DMS153 treated with DMSO at 0.1 percent for 48 hours (cell line): ENCODE measurements at regions not wholly inside any gene's neighbourhood (a gene's known extent, or its start where the extent isn't known, plus 50 kb on each side); places are given as distances from the start of the nearest gene placed in this dataset.
"Not testable (repeated sequence)": the region's sequence is repeated elsewhere in the genome, so short reads cannot be mapped to it uniquely, and the experiment has no call there.

ENCODE experiments used
- DNase-seq: peaks from one replicate; lab custom pipeline; 2025; ENCODE audit not compliant: unreplicated experiment; lab: John Stamatoyannopoulos, UW

DNA sequence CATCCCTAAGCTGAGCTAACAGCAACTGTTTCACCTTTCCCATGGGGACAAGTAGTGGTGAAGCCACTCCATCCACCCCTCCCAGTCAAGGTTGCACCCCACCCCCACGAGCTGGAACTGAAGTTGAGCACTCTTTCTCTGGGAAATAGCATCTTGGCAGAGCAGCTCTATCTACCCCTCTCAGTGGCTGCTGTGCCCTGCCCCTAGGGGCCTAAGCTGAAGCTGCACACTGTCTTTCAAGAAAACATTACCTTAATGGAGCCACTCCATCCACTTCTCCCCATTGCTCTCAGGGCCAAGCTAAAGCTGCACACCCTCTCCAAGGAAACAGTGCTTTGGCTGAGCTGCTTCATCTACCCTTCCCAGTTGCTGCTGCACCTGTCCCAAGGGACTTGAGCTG is 170.6 kb upstream of the CCDC196 start:
- no peak for DNase-seq

DNA sequence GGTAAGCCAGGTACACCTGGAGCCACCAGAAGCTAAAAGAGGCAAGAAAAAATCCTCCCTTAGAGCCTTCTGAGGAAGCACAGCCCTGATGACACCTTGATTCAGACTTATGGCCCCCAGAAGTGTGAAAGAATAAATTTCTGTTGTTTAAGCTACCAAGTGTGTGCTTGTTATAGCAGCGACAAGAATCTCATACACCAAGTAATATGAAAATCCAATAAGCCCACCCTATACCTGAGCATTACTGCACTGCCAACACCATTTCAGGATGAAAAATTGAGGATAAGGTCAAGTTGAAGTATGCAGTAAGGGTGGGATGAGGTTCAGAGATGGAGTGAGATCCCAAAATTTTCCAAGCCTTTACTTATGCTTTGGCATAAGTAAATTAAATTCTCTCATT is 163.6 kb upstream of the CCDC196 start:
- DNase-seq = no peak

DNA sequence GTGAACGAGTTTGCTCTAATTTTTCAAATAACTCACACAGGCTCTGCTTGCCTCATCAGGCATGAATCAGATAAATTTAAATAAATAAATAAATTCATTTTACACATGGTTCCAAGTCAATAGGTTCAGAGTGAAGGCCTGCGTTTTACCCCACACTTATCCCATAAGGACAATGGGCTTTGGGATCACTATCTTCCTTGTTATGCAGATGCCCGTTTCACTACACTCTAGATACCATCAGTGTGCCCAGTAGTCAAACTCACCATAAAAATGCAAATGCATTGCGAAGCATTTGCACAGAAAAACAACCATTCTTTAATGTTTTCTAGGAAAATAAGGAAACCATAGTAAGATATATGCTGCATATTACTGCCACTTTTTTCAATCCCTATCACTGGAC is 155.9 kb upstream of the CCDC196 start:
- no peak for DNase-seq

DNA sequence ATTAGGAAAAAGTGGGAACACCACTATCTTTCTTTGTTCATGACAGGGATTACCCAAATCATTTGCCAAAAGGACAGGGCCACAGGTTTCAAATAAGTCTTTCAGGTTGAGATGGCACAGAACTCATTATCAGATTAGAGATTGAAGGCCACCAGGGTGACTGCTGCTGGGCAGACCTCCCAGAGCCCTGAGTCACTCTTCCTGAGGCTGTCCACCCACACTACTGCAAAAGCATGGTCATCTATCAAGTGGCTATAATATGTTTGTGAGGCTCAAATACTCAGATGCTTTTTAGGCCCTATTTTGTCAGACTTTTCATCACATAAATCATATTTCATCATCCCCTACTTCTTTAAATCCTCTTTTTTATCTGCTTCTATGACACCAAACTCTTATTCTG is 155.3 kb upstream of the CCDC196 start:
- no peak for DNase-seq

DNA sequence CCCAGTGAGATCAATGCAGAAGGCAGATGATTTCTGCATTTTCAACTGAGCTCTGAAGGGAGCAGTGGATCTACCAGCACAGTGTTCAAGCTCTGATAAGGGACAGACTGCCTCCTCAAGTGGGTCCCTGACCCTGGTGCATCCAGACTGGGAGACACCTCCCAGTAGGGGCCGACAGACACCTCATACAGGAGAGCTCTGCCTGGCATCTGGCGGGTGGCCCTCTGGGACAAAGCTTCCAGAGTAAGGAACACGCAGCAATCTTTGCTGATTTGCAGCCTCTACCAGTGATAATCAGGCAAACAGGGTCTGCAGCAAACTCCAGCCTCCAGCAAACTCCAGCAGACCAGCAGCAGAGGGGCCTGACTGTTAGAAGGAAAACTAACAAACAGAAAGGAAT is 152.9 kb upstream of the CCDC196 start:
- DNase-seq = not testable (repeated sequence)

DNA sequence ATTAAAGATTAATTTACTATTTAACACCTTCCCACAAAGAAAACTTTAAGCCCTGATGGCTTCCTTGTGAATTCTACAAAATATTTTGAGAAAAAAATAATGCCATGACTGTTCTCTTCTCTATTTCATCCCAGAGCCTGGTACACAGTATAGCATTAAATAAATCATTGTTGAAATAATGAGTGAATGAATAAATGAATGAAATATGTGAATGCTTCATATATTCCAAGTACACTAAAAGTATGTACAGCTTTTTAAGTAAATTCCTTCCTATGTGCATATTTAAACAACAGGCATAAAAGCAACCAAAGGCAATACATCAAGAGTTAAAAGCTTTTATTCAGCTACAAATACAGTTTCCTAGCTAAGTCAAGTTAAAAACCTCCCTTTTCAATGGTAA is 144.9 kb upstream of the CCDC196 start:
- DNase-seq = no peak

DNA sequence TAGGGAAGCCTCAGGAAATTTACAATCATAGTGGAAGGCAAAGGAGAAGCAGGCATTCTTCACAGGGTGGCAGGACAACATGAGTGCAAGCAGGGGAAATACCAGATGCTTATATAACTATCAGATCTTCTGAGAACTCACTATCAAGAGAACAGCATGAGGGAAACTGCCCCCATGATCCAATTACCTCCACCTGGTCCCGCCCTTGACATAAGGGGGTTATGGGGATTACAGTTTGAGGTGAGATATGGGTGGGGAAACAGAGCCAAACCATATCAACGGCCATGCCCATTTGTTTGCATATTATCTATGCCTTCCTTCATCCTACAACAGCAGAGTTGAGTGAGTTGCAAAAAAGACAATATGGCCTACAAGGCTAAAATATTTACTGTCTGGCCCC is 140.2 kb upstream of the CCDC196 start:
- no peak for DNase-seq

DNA sequence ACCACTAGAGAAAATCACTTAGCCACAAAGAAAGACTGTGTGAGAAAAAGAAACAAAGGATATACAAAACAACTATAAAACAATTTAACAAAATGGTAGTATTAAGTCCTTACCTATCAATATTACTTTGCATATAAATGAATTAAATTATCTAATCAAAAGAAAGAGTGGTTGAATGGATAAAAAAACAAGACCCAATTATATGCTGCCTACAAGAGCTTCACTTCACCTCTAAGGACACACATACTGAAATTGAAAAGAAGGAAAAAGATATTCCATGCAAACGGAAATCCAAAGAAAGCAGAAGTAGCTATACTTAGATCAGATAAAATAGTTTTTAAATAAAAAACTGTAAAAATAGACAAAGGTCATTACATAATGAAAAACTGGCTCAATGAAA is 134.9 kb upstream of the CCDC196 start:
- DNase-seq = no peak

DNA sequence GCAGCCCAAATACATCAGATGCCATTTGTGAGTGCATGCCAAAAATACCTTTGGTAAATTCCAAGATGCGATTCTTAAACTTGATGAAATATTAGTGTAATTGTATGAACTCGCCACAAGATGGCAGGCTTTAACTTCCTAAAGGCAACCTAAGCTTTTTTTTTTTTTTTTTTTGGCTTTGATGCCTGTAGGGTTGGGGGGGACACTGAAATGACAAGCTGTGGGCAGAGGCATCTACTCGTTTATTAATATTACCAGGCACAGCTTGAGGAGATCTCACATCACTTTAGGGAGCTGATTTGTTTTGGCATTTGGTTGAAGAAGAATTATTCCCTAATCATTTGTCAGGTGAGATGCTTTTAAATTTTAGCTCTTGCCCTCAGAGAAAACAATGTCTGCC is 126.7 kb upstream of the CCDC196 start:
- DNase-seq = peak; percentile 51

DNA sequence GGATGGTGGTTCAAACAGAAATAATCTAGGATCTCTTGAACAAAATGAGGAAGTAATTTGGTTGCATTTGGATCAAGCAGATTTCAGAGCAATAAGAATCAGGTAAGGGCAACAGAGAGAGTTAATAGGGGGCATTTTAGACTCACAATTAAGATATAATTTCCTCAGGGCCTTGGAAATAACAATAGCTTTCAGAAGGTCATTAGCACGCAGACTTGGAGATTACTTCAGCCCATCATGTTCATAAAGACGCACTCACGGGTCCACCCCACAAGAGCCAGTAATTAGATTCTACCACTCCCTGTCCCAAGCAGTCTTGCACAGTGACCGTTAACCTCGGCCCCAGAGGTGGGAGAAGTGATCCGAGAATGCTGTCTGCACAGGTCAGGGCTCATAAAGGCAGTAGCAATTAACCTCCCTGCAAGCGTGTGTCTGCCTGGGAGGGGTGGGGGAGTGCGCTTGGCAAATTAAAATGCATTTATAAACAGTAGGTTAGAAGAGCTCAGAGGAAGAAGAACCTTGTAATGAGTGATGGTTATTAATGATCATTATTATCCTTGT is 125.7 kb upstream of the CCDC196 start:
- DNase-seq = no peak

DNA sequence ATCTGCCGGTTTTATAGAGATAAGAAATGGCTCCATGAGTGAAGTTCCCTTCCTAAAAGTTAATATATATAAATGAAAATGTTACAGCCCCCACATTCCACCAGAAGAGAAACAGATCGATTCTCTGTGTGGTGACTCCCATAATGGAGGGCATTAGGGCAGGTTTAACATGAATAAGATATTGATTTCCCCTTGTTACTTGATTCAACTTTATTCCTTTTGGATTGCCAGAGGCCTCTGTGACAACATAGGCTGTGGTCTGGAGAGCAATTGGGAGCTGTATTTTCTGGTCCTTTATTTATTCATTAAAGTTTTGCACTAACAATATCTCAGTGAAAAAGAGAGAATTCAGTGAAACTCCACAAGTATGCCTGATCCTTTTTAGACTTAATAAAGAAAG is 125.2 kb upstream of the CCDC196 start:
- no peak for DNase-seq

DNA sequence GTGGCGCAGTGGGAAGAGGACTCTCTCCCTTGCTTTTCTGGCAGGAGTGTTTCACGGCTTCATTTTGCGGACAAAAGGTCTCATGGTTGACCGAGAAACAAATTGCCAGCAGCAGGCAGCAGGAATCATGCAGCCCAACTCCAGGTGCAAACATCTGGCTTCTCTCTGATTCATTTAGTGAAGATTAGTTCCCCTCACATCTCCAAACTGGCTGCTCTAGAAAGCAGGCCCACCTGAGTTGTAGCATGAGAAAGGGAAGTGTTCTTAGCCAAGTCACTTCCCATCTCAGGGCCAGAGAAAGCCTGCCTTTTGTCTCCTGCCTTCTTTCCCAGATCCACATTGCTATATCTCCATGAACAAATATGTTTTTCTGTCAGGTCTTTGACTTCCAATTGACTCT is 120.8 kb upstream of the CCDC196 start:
- no peak for DNase-seq

DNA sequence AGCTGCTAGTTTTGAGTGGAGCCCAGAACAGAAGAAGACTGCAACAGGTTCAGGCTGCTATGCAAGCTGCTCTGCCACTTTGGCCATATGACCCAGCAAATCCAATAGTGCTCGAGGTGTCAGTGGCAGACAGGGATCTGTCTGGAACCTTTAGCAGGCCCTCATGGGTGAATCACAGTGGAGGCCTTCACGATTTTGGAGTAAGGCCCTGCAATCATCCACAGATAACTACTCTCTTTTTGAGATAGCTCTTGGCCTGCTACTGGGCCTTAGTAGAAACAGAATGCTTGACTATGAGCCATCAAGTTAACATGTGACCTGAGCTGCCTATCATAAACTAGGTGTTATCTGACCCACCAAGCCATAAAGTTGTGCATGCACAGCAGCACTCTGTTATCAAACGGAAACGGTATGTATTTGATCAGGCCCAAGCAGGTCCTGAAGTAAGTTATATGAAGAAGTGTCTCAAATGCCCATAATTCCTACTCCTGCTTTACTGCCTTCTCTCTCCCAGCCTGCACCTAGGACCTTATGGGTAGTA is 116.9 kb upstream of the CCDC196 start:
- no peak for DNase-seq

DNA sequence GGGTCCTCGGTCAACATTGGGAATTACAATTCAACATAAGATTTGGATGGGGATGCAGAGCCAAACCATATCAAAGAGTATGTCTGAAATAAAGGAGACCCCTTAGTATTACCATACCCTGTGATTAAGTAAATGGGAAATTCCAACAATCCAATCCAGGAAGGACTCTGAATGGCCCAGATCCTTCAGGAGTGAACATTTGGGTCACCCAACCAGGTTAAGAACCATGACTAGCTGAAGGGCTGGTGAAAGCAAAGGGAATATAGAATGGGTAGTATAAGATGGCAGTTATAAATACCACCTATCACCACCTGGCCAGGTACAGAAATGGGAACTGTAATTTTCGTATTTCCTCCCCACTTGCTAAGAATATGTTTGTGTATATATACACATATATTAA is 114.4 kb upstream of the CCDC196 start:
- no peak for DNase-seq

DNA sequence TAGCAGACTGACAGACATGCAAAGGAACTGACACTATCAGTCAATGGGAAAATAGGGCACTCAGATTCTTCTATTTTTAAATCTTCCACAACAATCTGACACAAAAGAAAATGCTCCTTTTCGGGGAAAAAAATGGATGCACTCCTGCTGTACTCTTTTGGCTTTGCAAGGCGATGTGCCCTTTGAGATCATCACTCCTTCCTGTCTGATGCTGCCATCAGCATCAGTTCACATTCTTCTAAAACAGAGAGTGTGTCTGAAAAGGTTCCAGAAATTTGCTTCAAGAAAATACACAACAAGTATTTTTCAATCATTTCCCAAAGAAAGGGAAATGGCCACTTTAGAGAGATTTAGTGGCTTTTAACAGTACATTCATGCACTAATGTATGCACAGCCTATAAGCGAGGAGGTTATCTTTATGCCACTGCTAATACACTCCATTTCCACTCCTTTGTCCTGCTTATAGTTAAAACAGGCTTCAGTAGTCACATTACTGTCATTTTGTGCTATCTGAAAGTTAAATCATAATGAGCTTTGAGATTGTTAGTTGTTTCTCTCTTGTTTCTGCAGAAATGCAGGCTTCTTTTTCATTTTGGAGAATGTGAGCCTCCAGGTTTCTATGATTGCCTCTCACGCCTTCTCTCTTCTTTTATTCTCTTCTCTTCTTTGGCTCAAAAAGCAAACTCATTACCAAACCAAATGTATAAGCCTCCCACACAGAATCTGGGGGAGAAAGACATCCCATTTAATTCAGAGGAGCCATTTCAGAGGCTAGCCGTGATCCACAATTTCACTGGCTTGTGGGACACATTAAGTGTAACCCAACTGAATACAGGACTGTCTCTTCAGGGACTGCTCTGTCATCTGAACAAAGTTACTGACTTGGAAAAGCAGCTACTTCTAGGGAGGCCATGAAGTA is 110.9 kb upstream of the CCDC196 start:
- no peak for DNase-seq

DNA sequence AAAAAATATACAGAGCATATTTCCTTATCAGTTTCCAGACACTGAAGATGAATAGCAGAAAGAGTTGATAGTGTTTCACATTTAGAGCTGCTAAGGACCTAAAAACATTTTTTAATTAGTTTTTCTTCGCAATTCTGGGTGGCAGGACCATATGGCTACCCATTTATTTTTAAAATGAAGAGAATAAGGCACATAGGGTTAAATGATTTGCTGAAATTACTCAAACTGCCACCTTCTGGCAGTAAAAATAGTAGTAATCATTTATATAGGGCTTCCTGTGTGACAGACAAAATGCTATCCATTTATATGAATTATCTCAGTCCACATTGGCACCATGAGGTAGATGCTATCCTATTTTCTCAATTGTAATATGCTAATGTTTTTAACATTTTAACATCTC is 108.6 kb upstream of the CCDC196 start:
- no peak for DNase-seq

DNA sequence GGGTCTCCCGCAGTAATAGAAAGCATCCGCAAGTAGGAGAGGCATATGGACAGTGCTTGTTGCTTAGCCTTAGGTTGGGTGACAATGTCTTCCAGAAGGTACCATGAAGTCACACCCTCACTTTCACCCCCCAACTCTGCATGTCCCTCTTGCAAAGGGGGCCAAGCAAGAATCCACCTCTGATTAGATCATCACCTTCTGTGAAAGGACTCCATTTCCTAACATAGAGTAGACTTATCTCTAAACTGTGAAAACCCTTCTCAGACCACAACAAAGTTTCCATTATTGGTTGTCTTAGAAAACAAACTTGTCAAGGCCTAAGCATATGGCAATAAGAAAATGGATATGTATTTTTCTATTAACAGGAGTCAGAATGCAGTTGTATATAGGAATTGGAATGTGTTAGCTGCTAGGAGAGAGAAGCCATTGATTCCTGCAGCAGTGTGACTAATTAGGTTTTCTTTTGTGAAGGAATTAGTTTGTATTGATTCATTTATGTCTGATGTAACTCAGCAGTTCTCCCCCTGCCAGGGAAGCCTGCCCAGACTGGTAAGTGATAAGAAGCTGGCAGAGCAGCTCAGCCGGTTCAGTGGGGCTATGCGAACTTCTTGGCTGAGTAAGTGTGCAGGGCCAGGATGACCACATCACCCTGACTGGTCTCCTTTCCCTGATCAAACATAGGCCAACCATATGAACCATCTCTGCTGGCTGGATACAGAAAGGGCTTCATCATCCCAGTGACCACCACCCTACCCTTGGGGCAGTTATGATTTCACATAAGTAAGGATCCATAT is 107.3 kb upstream of the CCDC196 start:
- no peak for DNase-seq

DNA sequence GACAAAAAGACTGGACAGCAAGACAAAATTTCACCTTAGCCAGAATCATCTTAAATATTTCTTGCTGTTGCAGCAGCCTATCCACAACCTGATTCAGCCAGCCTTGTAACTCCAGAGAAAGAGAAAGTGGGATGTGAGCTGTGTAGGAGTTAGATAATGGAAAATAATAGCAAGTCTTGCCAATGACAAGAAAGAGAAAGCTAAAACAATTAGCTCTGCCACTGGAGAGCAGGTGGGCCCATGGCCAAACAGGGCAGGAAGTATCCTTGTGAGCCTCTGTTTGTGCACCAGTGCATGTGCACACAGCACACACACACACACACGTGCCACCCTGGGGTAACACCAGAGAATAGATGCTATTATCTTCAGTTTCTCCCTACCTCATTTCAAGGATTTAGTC is 106.0 kb upstream of the CCDC196 start:
- no peak for DNase-seq

DNA sequence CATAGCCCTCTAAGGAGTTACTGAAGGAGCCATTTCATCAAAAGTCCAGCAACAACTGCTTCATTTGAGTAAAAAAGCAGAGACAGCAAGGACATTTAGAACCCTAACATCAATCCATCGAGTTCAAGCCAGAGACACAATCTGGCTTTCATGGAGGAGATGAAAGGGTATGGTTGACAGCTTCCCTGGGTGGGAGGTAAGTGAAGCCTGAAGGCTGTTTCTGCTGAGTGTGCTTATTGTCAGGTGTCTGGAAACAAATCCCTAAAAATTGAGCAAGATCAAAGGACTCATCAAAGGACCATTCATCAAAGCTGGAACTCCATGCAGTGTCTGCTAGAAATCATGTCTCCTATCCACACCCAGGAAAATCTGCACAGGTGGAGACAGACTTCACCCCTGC is 104.4 kb upstream of the CCDC196 start:
- DNase-seq = no peak

DNA sequence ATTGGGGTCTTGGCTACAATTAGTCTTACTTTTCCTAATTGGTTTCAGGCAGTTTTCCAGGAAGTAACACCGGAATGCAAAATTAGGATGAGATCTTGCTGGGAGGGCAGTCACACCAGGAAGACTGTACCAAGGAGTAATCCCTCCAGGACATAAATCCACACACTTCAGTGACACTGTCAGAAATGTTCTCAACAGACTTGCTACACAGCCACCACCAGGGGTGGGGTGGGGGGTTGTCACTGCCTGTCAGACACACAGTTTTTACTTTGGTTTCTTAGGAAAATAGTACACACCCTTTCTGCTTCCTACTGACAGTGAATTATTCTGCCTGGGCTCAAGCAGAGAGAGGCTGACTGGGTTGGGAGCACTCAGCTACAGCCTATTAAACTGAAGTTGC is 102.9 kb upstream of the CCDC196 start:
- no peak for DNase-seq

DNA sequence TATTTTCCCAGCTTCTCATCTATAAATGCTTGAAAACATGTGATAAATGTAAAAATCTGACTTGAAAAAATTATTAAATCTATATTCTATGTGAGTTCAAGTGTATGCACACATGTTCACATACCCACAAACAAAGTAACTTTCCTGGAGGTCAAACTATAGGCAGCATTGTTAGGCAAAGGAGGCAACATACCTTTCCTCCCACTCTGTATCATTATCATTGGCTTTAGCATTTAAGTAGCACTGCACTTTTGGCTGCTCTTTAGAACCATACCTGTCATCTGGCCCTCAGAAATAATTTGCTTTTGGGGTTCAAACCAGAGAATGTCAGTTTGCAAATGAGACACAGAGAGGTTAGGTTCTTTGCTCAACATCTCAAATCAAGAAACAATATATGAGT is 102.4 kb upstream of the CCDC196 start:
- no peak for DNase-seq

DNA sequence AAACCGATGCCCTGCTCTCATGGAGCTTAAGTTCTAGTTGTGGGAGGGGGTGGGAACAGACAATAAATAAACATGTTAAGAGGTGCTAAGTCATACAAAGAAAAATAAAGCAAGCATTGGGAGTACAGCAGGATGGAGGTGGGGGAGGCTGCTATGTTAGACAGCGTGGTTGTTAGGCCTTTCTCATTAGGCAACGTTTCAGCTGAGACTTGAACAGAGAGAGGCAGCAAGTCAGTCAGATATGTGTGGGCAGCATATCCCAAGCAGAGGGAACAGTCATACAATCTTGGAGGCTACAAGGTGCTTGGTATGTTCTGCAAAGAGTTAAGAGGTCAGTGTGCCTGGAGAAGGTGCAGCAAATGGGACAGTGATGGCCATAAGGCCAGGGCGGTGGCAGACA is 97.7 kb upstream of the CCDC196 start:
- DNase-seq = no peak
